ENCODE measurements at regions not wholly inside any gene's neighbourhood (a gene's known extent, or its start where the extent isn't known, plus 50 kb on each side); places are given as distances from the start of the nearest gene placed in this dataset.

- Histone ChIP-seq H3K4me1 (ENCODE audit: low read length) (no peaks in the 10 kb centered on the region), H3K9ac (ENCODE audit: low read length) (no peak overlapping the region), H3K4me3 (ENCODE audit: low read length) (no peak overlapping the region), H2AFZ (ENCODE audit: low read length) (no peak overlapping the region), H4K20me1 (ENCODE audit: insufficient read depth, low read length) (no peaks in the 10 kb centered on the region), H3K4me2 (ENCODE audit: low read depth, low read length) (no peak overlapping the region), H3F3A (ENCODE audit: insufficient read depth, low read length) (no peaks in the 10 kb centered on the region), H3K27ac (ENCODE audit: low read length) (no peak overlapping the region), H3K27me3 (replicated peaks; ENCODE audit: insufficient read depth, low read length) (no peaks in the 10 kb centered on the region), H3K9me3 (replicated peaks; ENCODE audit: insufficient read depth, low read length) (no peaks in the 10 kb centered on the region), H3K9me2 (replicated peaks; ENCODE audit: insufficient read depth, low read length) (no peaks in the 10 kb centered on the region), H3K36me3 (replicated peaks; ENCODE audit: insufficient read depth, low read length) (no peaks in the 10 kb centered on the region), H3K79me2 (ENCODE audit: low read length) (no peaks in the 10 kb centered on the region)
- DNase-seq = no peak
- no peak for TF ChIP-seq EZH2 (optimal IDR thresholded peaks at IDR 0.05; ENCODE audit: low read depth, low read length)
- TF ChIP-seq EZH2phosphoT487 (IDR thresholded peaks at IDR 0.05; ENCODE audit: low read length) = no peak
- no peak for TF ChIP-seq CTCF (IDR thresholded peaks at IDR 0.05; ENCODE audit: low read length)
These were observed 1126.8 kb upstream of the PHF14 start for GRCh38 chr7:9846902-9847301.

DNA sequence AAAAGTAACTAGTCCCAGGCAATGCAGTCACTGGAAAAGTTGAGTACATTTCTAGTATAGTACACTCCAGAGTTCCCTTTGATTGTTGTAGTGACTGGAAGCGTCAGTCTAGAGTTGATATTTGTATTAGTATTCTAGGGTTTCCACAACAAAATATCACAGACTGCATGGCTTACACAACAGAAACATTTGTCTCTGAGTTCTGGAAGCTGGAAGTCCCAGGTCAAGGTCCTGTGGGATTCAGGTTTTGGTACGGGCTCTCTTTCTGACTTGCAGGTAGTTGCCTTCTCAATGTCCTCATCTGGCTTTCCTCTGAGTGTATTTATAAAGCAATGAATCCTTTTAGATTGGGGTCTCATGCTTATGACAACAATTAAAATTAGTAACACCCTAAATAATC is 1119.1 kb upstream of the PHF14 start:
- no peaks in the 10 kb centered on the region for H3K9me3 ChIP-seq (replicated peaks; ENCODE audit: insufficient read depth, low read length)
- H3K9me2 ChIP-seq (replicated peaks; ENCODE audit: insufficient read depth, low read length) = no peaks in the 10 kb centered on the region
- H3K27ac ChIP-seq (ENCODE audit: low read length) = no peak overlapping the region
- no peak for DNase-seq
- no peak overlapping the region for H3K4me2 ChIP-seq (ENCODE audit: low read depth, low read length)
- no peak overlapping the region for H3K4me3 ChIP-seq (ENCODE audit: low read length)
- no peaks in the 10 kb centered on the region for H3F3A ChIP-seq (ENCODE audit: insufficient read depth, low read length)
- H3K4me1 ChIP-seq (ENCODE audit: low read length) = no peaks in the 10 kb centered on the region
- H3K79me2 ChIP-seq (ENCODE audit: low read length) = no peaks in the 10 kb centered on the region
- H3K9ac ChIP-seq (ENCODE audit: low read length) = no peak overlapping the region
- no peak overlapping the region for H2AFZ ChIP-seq (ENCODE audit: low read length)
- no peaks in the 10 kb centered on the region for H3K27me3 ChIP-seq (replicated peaks; ENCODE audit: insufficient read depth, low read length)
- no peaks in the 10 kb centered on the region for H3K36me3 ChIP-seq (replicated peaks; ENCODE audit: insufficient read depth, low read length)
- H4K20me1 ChIP-seq (ENCODE audit: insufficient read depth, low read length) = no peaks in the 10 kb centered on the region
- no peak for TF ChIP-seq EZH2 (optimal IDR thresholded peaks at IDR 0.05; ENCODE audit: low read depth, low read length)
- TF ChIP-seq EZH2phosphoT487 (IDR thresholded peaks at IDR 0.05; ENCODE audit: low read length) = no peak
- no peak for TF ChIP-seq CTCF (IDR thresholded peaks at IDR 0.05; ENCODE audit: low read length)

DNA sequence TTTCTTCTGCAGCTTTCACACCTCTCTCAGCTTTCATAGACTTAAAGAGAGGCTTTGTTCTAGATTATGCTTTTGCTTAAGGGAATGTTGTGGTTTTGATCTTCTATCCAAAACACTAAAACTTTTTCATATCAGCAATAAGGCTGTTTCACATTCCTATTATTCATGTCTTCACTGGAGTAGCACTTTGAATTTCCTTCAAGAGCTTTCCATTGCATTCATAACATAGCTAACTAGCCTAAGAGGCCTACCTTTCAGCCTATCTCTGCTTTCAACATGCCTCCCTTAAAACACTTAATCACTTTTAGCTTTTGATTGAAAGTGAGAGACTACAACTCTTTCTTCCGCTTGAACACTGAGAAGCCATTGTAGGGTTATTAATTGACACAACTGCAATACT is 1117.0 kb upstream of the PHF14 start:
- Histone ChIP-seq H4K20me1 (ENCODE audit: insufficient read depth, low read length) (no peaks in the 10 kb centered on the region), H3K27ac (ENCODE audit: low read length) (no peak overlapping the region), H3K9ac (ENCODE audit: low read length) (no peak overlapping the region), H3K27me3 (replicated peaks; ENCODE audit: insufficient read depth, low read length) (no peaks in the 10 kb centered on the region), H3K4me2 (ENCODE audit: low read depth, low read length) (no peak overlapping the region), H3K4me1 (ENCODE audit: low read length) (no peaks in the 10 kb centered on the region), H3K9me2 (replicated peaks; ENCODE audit: insufficient read depth, low read length) (no peaks in the 10 kb centered on the region), H2AFZ (ENCODE audit: low read length) (no peak overlapping the region), H3K4me3 (ENCODE audit: low read length) (no peak overlapping the region), H3K79me2 (ENCODE audit: low read length) (no peaks in the 10 kb centered on the region), H3F3A (ENCODE audit: insufficient read depth, low read length) (no peaks in the 10 kb centered on the region), H3K9me3 (replicated peaks; ENCODE audit: insufficient read depth, low read length) (no peaks in the 10 kb centered on the region), H3K36me3 (replicated peaks; ENCODE audit: insufficient read depth, low read length) (no peaks in the 10 kb centered on the region)
- TF ChIP-seq CTCF (IDR thresholded peaks at IDR 0.05; ENCODE audit: low read length) = no peak
- TF ChIP-seq EZH2phosphoT487 (IDR thresholded peaks at IDR 0.05; ENCODE audit: low read length) = no peak
- no peak for TF ChIP-seq EZH2 (optimal IDR thresholded peaks at IDR 0.05; ENCODE audit: low read depth, low read length)
- DNase-seq = no peak

Data from MM.1S (cell line).